IMR-90 (cell line): ENCODE measurements at regions not wholly inside any gene's neighbourhood (a gene's known extent, or its start where the extent isn't known, plus 50 kb on each side); places are given as distances from the start of the nearest gene placed in this dataset.

Experiments used
- ATAC-seq: fragments of 200-7000 bp; cut with Tn5 transposase; 2 replicates; pipeline ENCODE4 v1.9.1; 2020; ENCODE audit warnings: low read depth, mild to moderate bottlenecking, moderate library complexity
- BruUV-seq: library from RNA; stranded (reverse); fragments of 400-500 nt; replicated peaks from 2 replicates; lab custom pipeline; 2021; lab: Mats Ljungman, UMichigan
- CTCF ChIA-PET: fragments of 300-600 bp; formaldehyde crosslinking; extraction: SDS; loops from one replicate; lab custom pipeline; 2021; ENCODE audit warnings: antibody characterized with exemption; lab: Yijun Ruan, JAX
- POLR2A ChIA-PET: fragments of 300-600 bp; sonication (Branson Sonifier 250); formaldehyde crosslinking; loops from one replicate; lab custom pipeline; 2022; ENCODE audit warnings: antibody characterized with exemption; ENCODE audit not compliant: unreplicated experiment; lab: Charles Lee
- DNase-seq: peaks from one replicate; pipeline ENCODE4 v3.0.0; 2013
- H2AFZ ChIP-seq: replicated peaks from 2 replicates; pipeline ENCODE3; 2013; ENCODE audit warnings: low read length, mild to moderate bottlenecking; ENCODE audit not compliant: poor library complexity
- H2AK5ac ChIP-seq: 2 replicates; pipeline ENCODE4 v1.6.1; 2013; ENCODE audit warnings: low read depth, low read length, inconsistent platforms
- H2AK9ac ChIP-seq: replicated peaks from 2 replicates; pipeline ENCODE3; 2013; ENCODE audit warnings: mild to moderate bottlenecking, low read depth, low read length, moderate library complexity; ENCODE audit not compliant: poor library complexity
- H2BK120ac ChIP-seq: 2 replicates; pipeline ENCODE4 v1.6.1; 2013; ENCODE audit warnings: low read depth, low read length, inconsistent platforms
- H2BK15ac ChIP-seq: 3 replicates; pipeline ENCODE4 v1.6.1; 2013; ENCODE audit warnings: low read depth, low read length, inconsistent platforms
- H2BK20ac ChIP-seq: 2 replicates; pipeline ENCODE4 v1.6.1; 2013; ENCODE audit warnings: low read depth, mild to moderate bottlenecking, inconsistent platforms, low read length, moderate library complexity
- H2BK5ac ChIP-seq: 2 replicates; pipeline ENCODE4 v1.6.1; 2013; ENCODE audit warnings: mild to moderate bottlenecking, low read depth, low read length, inconsistent platforms; ENCODE audit not compliant: poor library complexity, severe bottlenecking
- H3K14ac ChIP-seq: replicated peaks from 2 replicates; pipeline ENCODE4 v1.6.1; 2013; ENCODE audit warnings: low read depth, low read length, inconsistent platforms
- H3K18ac ChIP-seq: 2 replicates; pipeline ENCODE4 v1.6.1; 2013; ENCODE audit warnings: low read depth, low read length, control low read depth
- H3K23ac ChIP-seq: 2 replicates; pipeline ENCODE4 v1.6.1; 2013; ENCODE audit warnings: low read depth, low read length, inconsistent platforms
- H3K27ac ChIP-seq: 2 replicates; pipeline ENCODE4 v1.5.1; 2013; ENCODE audit warnings: mild to moderate bottlenecking, control low read depth, low read length; ENCODE audit not compliant: insufficient read depth
- H3K27me3 ChIP-seq: 2 replicates; pipeline ENCODE4 v1.6.1; 2013; ENCODE audit warnings: low read length; ENCODE audit not compliant: control insufficient read depth, insufficient read depth
- H3K36me3 ChIP-seq: 2 replicates; pipeline ENCODE4 v1.6.1; 2013; ENCODE audit warnings: low read length, mixed read lengths; ENCODE audit not compliant: control insufficient read depth, insufficient read depth
- H3K4ac ChIP-seq: 2 replicates; pipeline ENCODE4 v1.6.1; 2013; ENCODE audit warnings: low read depth, low read length, inconsistent platforms
- H3K4me1 ChIP-seq: 2 replicates; pipeline ENCODE4 v1.6.1; 2013; ENCODE audit warnings: low read length, mixed read lengths; ENCODE audit not compliant: control insufficient read depth, insufficient read depth
- H3K4me2 ChIP-seq: 2 replicates; pipeline ENCODE4 v1.6.1; 2013; ENCODE audit warnings: low read depth, mild to moderate bottlenecking, control low read depth, low read length, moderate library complexity
- H3K4me3 ChIP-seq: 2 replicates; pipeline ENCODE4 v1.5.1; 2013; ENCODE audit warnings: low read depth, mild to moderate bottlenecking, control low read depth, low read length, moderate library complexity; ENCODE audit not compliant: insufficient read depth
- H3K56ac ChIP-seq: 2 replicates; pipeline ENCODE4 v1.6.1; 2013; ENCODE audit warnings: low read length, inconsistent platforms; ENCODE audit not compliant: insufficient read depth; ENCODE audit errors: extremely low read depth
- H3K79me1 ChIP-seq, 2 experiments: 2 replicates each; pipeline ENCODE4 v1.6.1; 2013; ENCODE audit warnings: low read length in 2 of 2, inconsistent platforms in 1 of 2, low read depth in 1 of 2
- H3K9ac ChIP-seq: 2 replicates; pipeline ENCODE4 v1.6.1; 2013; ENCODE audit warnings: low read depth, low read length, control low read depth
- H3K9me1 ChIP-seq: 2 replicates; pipeline ENCODE4 v1.6.1; 2013; ENCODE audit warnings: low read length, inconsistent platforms; ENCODE audit not compliant: insufficient read depth
- H3K9me3 ChIP-seq: 2 replicates; pipeline ENCODE4 v1.6.1; 2013; ENCODE audit warnings: low read length; ENCODE audit not compliant: control insufficient read depth, insufficient read depth
- H4K20me1 ChIP-seq: 2 replicates; pipeline ENCODE4 v1.6.1; 2013; ENCODE audit warnings: low read length, inconsistent platforms; ENCODE audit not compliant: insufficient read depth
- H4K5ac ChIP-seq: 2 replicates; pipeline ENCODE4 v1.6.1; 2013; ENCODE audit warnings: mild to moderate bottlenecking, low read depth, low read length, control low read depth
- H4K8ac ChIP-seq, 2 experiments: 2 replicates each; pipeline ENCODE4 v1.6.1; 2013; ENCODE audit warnings: low read depth in 2 of 2, low read length in 2 of 2, control low read depth in 1 of 2, inconsistent platforms in 1 of 2
- H4K91ac ChIP-seq: 2 replicates; pipeline ENCODE4 v1.6.1; 2013; ENCODE audit warnings: low read depth, low read length, inconsistent platforms; ENCODE audit not compliant: insufficient read depth
- BHLHE40 ChIP-seq: fragments of 150-350 bp; IDR thresholded peaks from 2 replicates; pipeline ENCODE4 v1.6.1; 2016; ENCODE audit warnings: mild to moderate bottlenecking, low read depth, low read length
- CEBPB ChIP-seq: IDR thresholded peaks from 2 replicates; pipeline ENCODE4 v1.6.1; 2012; ENCODE audit warnings: low read depth, low read length, improper control_type of control experiment
- CHD1 ChIP-seq: IDR thresholded peaks from 2 replicates; pipeline ENCODE4 v1.6.1; 2012; ENCODE audit warnings: low read depth, low read length, improper control_type of control experiment
- CTCF ChIP-seq: conservative IDR thresholded peaks from 2 replicates; pipeline ENCODE4 v1.5.1; 2012; ENCODE audit warnings: mild to moderate bottlenecking, low read depth, low read length, improper control_type of control experiment
- ELK1 ChIP-seq: fragments of 150-350 bp; IDR thresholded peaks from 2 replicates; pipeline ENCODE4 v1.6.1; 2016; ENCODE audit warnings: low read depth, mild to moderate bottlenecking, low read length, moderate library complexity, borderline replicate concordance
- FOS ChIP-seq: fragments of 150-350 bp; IDR thresholded peaks from 2 replicates; pipeline ENCODE4 v1.6.1; 2016; ENCODE audit warnings: low read depth, low read length
- MAFK ChIP-seq: IDR thresholded peaks from 2 replicates; pipeline ENCODE4 v1.6.1; 2012; ENCODE audit warnings: low read depth, low read length, improper control_type of control experiment
- MAZ ChIP-seq: IDR thresholded peaks from 2 replicates; pipeline ENCODE4 v1.6.1; 2012; ENCODE audit warnings: low read depth, mild to moderate bottlenecking, low read length, improper control_type of control experiment, moderate library complexity, borderline replicate concordance
- MXI1 ChIP-seq: IDR thresholded peaks from 2 replicates; pipeline ENCODE4 v1.6.1; 2012; ENCODE audit warnings: low read depth, mild to moderate bottlenecking, low read length, moderate library complexity, borderline replicate concordance
- NFE2L2 ChIP-seq: fragments of 150-350 bp; IDR thresholded peaks from 2 replicates; pipeline ENCODE4 v1.6.1; 2016; ENCODE audit warnings: low read depth, mild to moderate bottlenecking, low read length
- POLR2A ChIP-seq: IDR thresholded peaks from 2 replicates; pipeline ENCODE4 v1.6.1; 2012; ENCODE audit warnings: mild to moderate bottlenecking, low read depth, low read length
- RAD21 ChIP-seq: IDR thresholded peaks from 2 replicates; pipeline ENCODE4 v1.6.1; 2012; ENCODE audit warnings: low read length, improper control_type of control experiment
- RCOR1 ChIP-seq: IDR thresholded peaks from 2 replicates; pipeline ENCODE4 v1.6.1; 2012; ENCODE audit warnings: mild to moderate bottlenecking, low read length, improper control_type of control experiment; ENCODE audit not compliant: insufficient replicate concordance
- RFX5 ChIP-seq: IDR thresholded peaks from 2 replicates; pipeline ENCODE4 v1.8.0; 2012; ENCODE audit warnings: low read depth, mild to moderate bottlenecking, low read length, moderate library complexity
- SMC3 ChIP-seq: fragments of 150-350 bp; IDR thresholded peaks from 2 replicates; pipeline ENCODE4 v1.6.1; 2016; ENCODE audit warnings: low read depth, mild to moderate bottlenecking, antibody characterized with exemption, low read length, moderate library complexity
- USF2 ChIP-seq: fragments of 150-350 bp; IDR thresholded peaks from 2 replicates; pipeline ENCODE4 v1.6.1; 2017; ENCODE audit warnings: mild to moderate bottlenecking, antibody characterized with exemption, low read length, low read depth
- WGBS, 2 experiments: methylation state at CpG; one replicate each; pipeline versions ENCODE4 v1.1.5 to v1.1.7; 2013; ENCODE audit warnings: missing lambda C conversion rate in 2 of 2; ENCODE audit not compliant: insufficient read length in 1 of 2; ENCODE audit errors: extremely low coverage in 2 of 2; 5-methylcytosine and 5-hydroxymethylcytosine counted together
- dilution Hi-C: fragments of 300-500 bp; cut with HindIII; formaldehyde crosslinking; loops from one replicate; pipeline ENCODE4 v1.14.3; 2018; ENCODE audit warnings: low sequenced_read_pairs; ENCODE audit not compliant: unreplicated experiment
- in situ Hi-C: fragments of 300-500 bp; cut with MboI; formaldehyde crosslinking; loops from 3 replicates; pipeline ENCODE4 v1.14.3; 2019; ENCODE audit warnings: low sequenced_read_pairs, inconsistent platforms, mixed read lengths
- intact Hi-C: fragments of 100-400 bp; cut with micrococcal nuclease; formaldehyde crosslinking; loops from 2 replicates; pipeline ENCODE4 v1.10.0; 2022

- no peak for DNase-seq
- ChIA-PET POLR2A (no interaction called here), CTCF (interaction anchor here (0.5 kb wide), 1 partner anchor 10 kb away, joined by 3 read pairs; no protein-coding TSS in a partner anchor)
- H2BK15ac ChIP-seq = no peak overlapping the region
- no peak overlapping the region for H3K4me2 ChIP-seq
- H3K23ac ChIP-seq = no peak overlapping the region
- TF ChIP-seq MXI1 (no peak), CHD1 (no peak), USF2 (no peak), POLR2A (no peak), SMC3 (no peak), FOS (no peak), BHLHE40 (no peak), CTCF (no peak), RCOR1 (no peak), RAD21 (no peak), NFE2L2 (no peak), CEBPB (no peak), RFX5 (no peak), MAZ (no peak), ELK1 (no peak), MAFK (no peak)
- dilution Hi-C loops (no loop called here), intact Hi-C loops (no loop called here), in situ Hi-C loops (no loop called here)
- H3K9ac ChIP-seq = no peak overlapping the region
- H2BK5ac ChIP-seq = no peak overlapping the region
- H4K91ac ChIP-seq = no peak overlapping the region
- H2AK5ac ChIP-seq = no peak overlapping the region
- no peak overlapping the region for H2BK20ac ChIP-seq
- no peaks in the 10 kb centered on the region for H3K9me3 ChIP-seq
- H3K9me1 ChIP-seq = no peaks in the 10 kb centered on the region
- no peaks in the 10 kb centered on the region for H3K27me3 ChIP-seq
- H2BK120ac ChIP-seq = no peak overlapping the region
- no peak overlapping the region for H2AK9ac ChIP-seq
- H3K18ac ChIP-seq = no peak overlapping the region
- no peak overlapping the region for H4K5ac ChIP-seq
- no peak overlapping the region for H2AFZ ChIP-seq
- no TSS peak for BruUV-seq
- no peak overlapping the region for H3K27ac ChIP-seq
- H3K4ac ChIP-seq = no peak overlapping the region
- no peaks in the 10 kb centered on the region for H3K36me3 ChIP-seq
- H3K14ac ChIP-seq = no peak overlapping the region
- H4K8ac ChIP-seq = no peak overlapping the region
- no peak overlapping the region for H3K4me3 ChIP-seq
- H3K79me1 ChIP-seq = no peaks in the 10 kb centered on the region
- no peaks in the 10 kb centered on the region for H3K4me1 ChIP-seq
- WGBS, 2 experiments = no CpG with 5 or more reads among the region's 1 CpG
- H4K20me1 ChIP-seq = no peaks in the 10 kb centered on the region
- no peak for ATAC-seq
- no peak overlapping the region for H3K56ac ChIP-seq
Measured at GRCh38 chr7:96612034-96612433, 97.6 kb downstream of the SEM1 start.
